Ectodermal cell (in vitro differentiated cells): ENCODE measurements at regions not wholly inside any gene's neighbourhood (a gene's known extent, or its start where the extent isn't known, plus 50 kb on each side); places are given as distances from the start of the nearest gene placed in this dataset.

Source experiments
- H3K27ac ChIP-seq: 2 replicates; pipeline ENCODE4 v1.7.0; 2013; ENCODE audit warnings: mild to moderate bottlenecking, low read depth, low read length; ENCODE audit not compliant: insufficient read depth, poor library complexity, severe bottlenecking
- H3K27me3 ChIP-seq: 2 replicates; pipeline ENCODE4 v1.7.0; 2013; ENCODE audit warnings: mild to moderate bottlenecking, low read length; ENCODE audit not compliant: insufficient read depth, control insufficient read depth, poor library complexity, severe bottlenecking
- H3K36me3 ChIP-seq: one replicate; pipeline ENCODE4 v1.7.0; 2013; ENCODE audit warnings: low read length; ENCODE audit not compliant: control insufficient read depth, insufficient read depth
- H3K4me1 ChIP-seq: one replicate; pipeline ENCODE4 v1.7.0; 2013; ENCODE audit warnings: low read length; ENCODE audit not compliant: control insufficient read depth, insufficient read depth
- H3K4me3 ChIP-seq: 2 replicates; pipeline ENCODE4 v1.7.0; 2013; ENCODE audit warnings: low read depth, low read length, control low read depth; ENCODE audit not compliant: insufficient read depth
- H3K9me3 ChIP-seq: 2 replicates; pipeline ENCODE4 v1.7.0; 2013; ENCODE audit warnings: mild to moderate bottlenecking, low read length, moderate library complexity; ENCODE audit not compliant: control insufficient read depth
- WGBS, 2 experiments: methylation state at CpG; one replicate each; pipeline ENCODE4 v1.1.7; 2013; ENCODE audit warnings: missing lambda C conversion rate in 2 of 2; 5-methylcytosine and 5-hydroxymethylcytosine counted together

DNA sequence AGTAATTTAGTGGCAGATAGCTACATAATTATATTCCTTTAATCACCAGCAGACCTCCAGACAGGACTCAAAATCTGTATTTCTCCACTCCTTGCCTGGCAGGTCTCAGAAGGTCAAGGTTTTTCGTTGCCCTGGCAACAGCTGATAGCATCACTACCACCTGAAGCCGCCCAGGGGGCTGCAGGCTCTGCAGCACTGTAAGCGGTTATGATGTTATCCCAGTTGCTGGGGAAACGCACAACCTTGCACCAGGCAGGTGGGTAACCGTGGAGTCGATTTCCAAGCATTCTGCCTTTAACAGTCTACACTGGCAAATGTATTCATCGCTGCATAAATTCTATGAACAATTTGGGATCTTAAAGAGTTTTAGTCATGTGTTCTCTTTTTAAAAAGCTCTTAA, 756.3 kb downstream of the NTRK3 start:
- no peak overlapping the region for H3K4me3 ChIP-seq
- H3K4me1 ChIP-seq = no peaks in the 10 kb centered on the region
- WGBS, 2 experiments = 93 to 94% methylated on average over 7 of the region's 7 CpGs
- H3K36me3 ChIP-seq = no peaks in the 10 kb centered on the region
- H3K9me3 ChIP-seq = no peaks in the 10 kb centered on the region
- no peaks in the 10 kb centered on the region for H3K27me3 ChIP-seq
- H3K27ac ChIP-seq = no peak overlapping the region

- H3K27me3 ChIP-seq = no peaks in the 10 kb centered on the region
- WGBS, 2 experiments = 87 to 92% methylated on average over 5 of the region's 5 CpGs
- H3K4me3 ChIP-seq = no peak overlapping the region
- H3K27ac ChIP-seq = no peak overlapping the region
- H3K36me3 ChIP-seq = no peaks in the 10 kb centered on the region
- no peaks in the 10 kb centered on the region for H3K4me1 ChIP-seq
- no peaks in the 10 kb centered on the region for H3K9me3 ChIP-seq
These were observed 758.0 kb downstream of the NTRK3 start for GRCh38 chr15:87498560-87498959.

GRCh38 chr15:87496795-87497194, 759.7 kb downstream of the NTRK3 start:
- Histone ChIP-seq H3K4me3 (no peak overlapping the region), H3K27me3 (no peaks in the 10 kb centered on the region), H3K27ac (no peak overlapping the region), H3K4me1 (no peaks in the 10 kb centered on the region), H3K36me3 (no peaks in the 10 kb centered on the region), H3K9me3 (no peaks in the 10 kb centered on the region)
- 64 to 75% methylated on average over 2 of the region's 2 CpGs for WGBS, 2 experiments

DNA sequence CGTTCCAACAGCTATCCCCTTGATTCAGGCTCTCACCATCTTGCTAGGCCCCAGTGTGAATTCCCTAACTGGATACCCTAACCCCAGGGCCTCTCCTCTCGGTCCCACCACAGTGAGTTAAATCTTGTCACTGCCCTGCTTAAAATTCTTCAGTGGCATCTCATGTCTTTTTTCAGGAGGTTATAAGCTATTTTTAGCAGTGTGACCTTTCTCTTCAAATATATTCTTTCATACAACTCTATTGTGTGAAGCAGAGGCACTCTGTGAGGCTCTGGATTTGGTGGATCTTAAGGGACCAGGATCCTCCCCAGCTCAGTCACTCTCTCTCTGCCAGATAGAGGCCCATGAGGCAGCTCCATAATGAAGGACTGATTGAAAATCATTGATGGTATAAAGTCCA, 760.4 kb downstream of the NTRK3 start:
- Histone ChIP-seq H3K27me3 (no peaks in the 10 kb centered on the region), H3K27ac (no peak overlapping the region), H3K4me1 (no peaks in the 10 kb centered on the region), H3K36me3 (no peaks in the 10 kb centered on the region), H3K4me3 (no peak overlapping the region), H3K9me3 (no peaks in the 10 kb centered on the region)
- WGBS, 2 experiments = 96 to 98% methylated on average over 2 of the region's 2 CpGs

- H3K9me3 ChIP-seq = no peaks in the 10 kb centered on the region
- H3K27me3 ChIP-seq = no peaks in the 10 kb centered on the region
- H3K4me1 ChIP-seq = no peaks in the 10 kb centered on the region
- no peak overlapping the region for H3K4me3 ChIP-seq
- H3K36me3 ChIP-seq = no peaks in the 10 kb centered on the region
- no peak overlapping the region for H3K27ac ChIP-seq
These were observed 762.7 kb downstream of the NTRK3 start for GRCh38 chr15:87493803-87494202.

DNA sequence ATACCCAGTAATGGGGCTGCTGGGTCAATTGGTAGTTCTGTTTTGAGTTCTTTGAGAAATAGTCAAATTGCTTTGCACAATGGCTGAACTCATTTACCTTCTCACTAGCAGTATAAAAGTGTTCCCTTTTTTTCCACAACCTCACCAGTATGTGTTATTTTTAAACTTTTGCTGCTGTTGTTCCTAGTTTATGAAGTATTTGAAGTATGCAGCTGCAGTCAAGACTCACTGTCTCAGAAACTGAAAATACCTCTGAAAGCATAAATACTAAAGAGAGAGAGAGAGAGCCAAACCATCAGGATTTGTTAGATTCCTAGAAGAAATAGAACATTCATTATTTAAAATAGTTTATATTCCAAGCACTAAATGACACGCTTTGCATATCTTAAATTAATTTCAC, 764.2 kb downstream of the NTRK3 start:
- no peak overlapping the region for H3K27ac ChIP-seq
- H3K36me3 ChIP-seq = no peaks in the 10 kb centered on the region
- no CpG with 5 or more reads among the region's 1 CpG for WGBS, 2 experiments
- H3K4me1 ChIP-seq = no peaks in the 10 kb centered on the region
- H3K4me3 ChIP-seq = no peak overlapping the region
- no peaks in the 10 kb centered on the region for H3K27me3 ChIP-seq
- no peaks in the 10 kb centered on the region for H3K9me3 ChIP-seq

GRCh38 chr15:87490666-87491065, 765.9 kb downstream of the NTRK3 start:
- Histone ChIP-seq H3K27ac (no peak overlapping the region), H3K36me3 (no peaks in the 10 kb centered on the region), H3K4me3 (no peak overlapping the region), H3K9me3 (no peaks in the 10 kb centered on the region), H3K27me3 (no peaks in the 10 kb centered on the region), H3K4me1 (no peaks in the 10 kb centered on the region)
- WGBS, 2 experiments = 67 to 97% methylated on average over 1 to 4 of the region's 4 CpGs

DNA sequence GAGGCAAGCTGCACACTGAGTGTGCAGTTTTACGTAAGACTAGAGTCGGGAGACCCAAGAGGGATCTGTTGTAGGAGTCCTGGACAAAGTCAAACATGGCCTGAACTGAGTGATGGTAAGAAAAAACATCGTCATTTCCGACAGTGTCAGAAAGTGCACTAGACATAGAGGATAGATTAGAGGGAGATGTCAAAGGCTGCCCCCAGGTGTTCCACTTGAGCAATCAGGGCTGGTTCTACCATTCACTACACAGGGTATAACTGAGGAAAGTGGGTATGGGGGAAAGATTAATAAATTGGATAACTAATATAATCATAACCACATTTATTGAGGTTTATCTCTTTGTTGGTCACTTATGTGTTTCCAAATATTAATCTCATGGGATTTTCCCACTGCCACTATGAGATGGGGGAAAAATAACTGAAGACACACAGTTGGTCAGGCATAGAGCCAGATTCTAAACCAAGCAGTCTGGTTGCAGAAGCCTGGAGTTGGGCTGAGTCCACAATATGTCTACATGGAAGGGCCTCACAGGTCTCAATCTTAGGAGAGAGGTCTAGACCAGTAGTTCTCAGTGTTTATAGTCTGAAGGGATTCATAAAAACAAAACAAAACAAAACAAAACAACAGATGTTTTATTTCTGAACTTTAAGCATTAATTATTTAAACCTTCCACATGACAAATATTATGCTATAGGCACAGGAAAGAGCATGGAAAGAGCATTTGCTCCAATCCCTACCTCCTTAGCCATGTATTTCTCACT, 766.5 kb downstream of the NTRK3 start:
- no peaks in the 10 kb centered on the region for H3K36me3 ChIP-seq
- no peaks in the 10 kb centered on the region for H3K4me1 ChIP-seq
- H3K27ac ChIP-seq = no peak overlapping the region
- WGBS, 2 experiments = 96 to 98% methylated on average over 4 of the region's 4 CpGs
- H3K27me3 ChIP-seq = no peaks in the 10 kb centered on the region
- no peak overlapping the region for H3K4me3 ChIP-seq
- no peaks in the 10 kb centered on the region for H3K9me3 ChIP-seq

- no peaks in the 10 kb centered on the region for H3K4me1 ChIP-seq
- H3K27me3 ChIP-seq = no peaks in the 10 kb centered on the region
- H3K27ac ChIP-seq = no peak overlapping the region
- no peak overlapping the region for H3K4me3 ChIP-seq
- no peaks in the 10 kb centered on the region for H3K9me3 ChIP-seq
- no peaks in the 10 kb centered on the region for H3K36me3 ChIP-seq
These were observed 767.1 kb downstream of the NTRK3 start for GRCh38 chr15:87489456-87489855.

DNA sequence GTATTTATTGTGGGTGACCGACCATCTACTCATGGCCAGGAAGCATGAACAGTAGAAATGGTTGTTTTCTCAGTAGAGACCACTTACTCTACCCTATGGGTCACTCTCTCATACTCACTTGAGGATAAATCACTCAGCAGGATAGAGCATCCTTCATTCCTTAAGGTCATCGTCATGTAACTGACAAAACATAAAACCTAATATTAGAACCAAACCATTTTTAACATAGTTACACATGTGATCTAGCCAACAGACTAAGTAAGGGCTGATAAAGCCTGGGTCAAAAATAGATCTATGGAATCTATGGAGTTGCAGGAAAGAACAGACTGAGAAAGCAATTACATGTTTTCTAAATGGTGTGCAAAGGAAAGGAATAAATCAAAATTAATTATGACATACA, 769.1 kb downstream of the NTRK3 start:
- WGBS, 2 experiments = 92 to 100% methylated on average over 2 of the region's 2 CpGs
- Histone ChIP-seq H3K4me3 (no peak overlapping the region), H3K9me3 (no peaks in the 10 kb centered on the region)

DNA sequence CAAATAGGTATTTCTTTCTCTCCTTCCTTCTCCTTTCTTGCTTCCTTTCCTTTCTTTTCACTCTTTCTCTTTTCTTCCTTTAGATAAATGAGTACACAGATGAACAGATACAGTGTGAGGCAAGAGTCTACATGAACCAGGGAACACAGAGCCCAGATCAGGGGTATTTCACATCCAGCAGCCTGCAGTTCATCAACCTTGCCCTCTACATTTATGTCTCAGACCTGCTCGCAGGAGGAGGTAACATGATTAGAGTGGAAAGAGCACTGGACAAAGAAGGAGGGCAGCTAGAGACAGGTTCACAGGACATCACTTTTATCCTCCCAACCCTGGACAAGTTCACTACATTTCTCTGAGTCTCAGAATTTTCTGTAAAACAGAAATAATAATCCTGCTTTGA, 773.1 kb downstream of the NTRK3 start:
- H3K27ac ChIP-seq = no peak overlapping the region
- no peaks in the 10 kb centered on the region for H3K9me3 ChIP-seq
- H3K36me3 ChIP-seq = no peaks in the 10 kb centered on the region
- WGBS, 2 experiments = 100% methylated on average over 1 of the region's 1 CpG
- H3K4me1 ChIP-seq = peaks cover under 1% of the 10 kb centered on the region
- no peaks in the 10 kb centered on the region for H3K27me3 ChIP-seq
- no peak overlapping the region for H3K4me3 ChIP-seq

More for the DNA sequence above, 769.1 kb downstream of the NTRK3 start:
- H3K4me1 ChIP-seq = no peaks in the 10 kb centered on the region
- no peak overlapping the region for H3K27ac ChIP-seq
- no peaks in the 10 kb centered on the region for H3K36me3 ChIP-seq
- no peaks in the 10 kb centered on the region for H3K27me3 ChIP-seq
